Sigmoid colon (tissue), 6 donors: ENCODE measurements at regions not wholly inside any gene's neighbourhood (a gene's known extent, or its start where the extent isn't known, plus 50 kb on each side); places are given as distances from the start of the nearest gene placed in this dataset.
"Not testable (repeated sequence)": the region's sequence is repeated elsewhere in the genome, so short reads cannot be mapped to it uniquely, and the experiment has no call there.

Experiments used
- DNase-seq: peaks from one replicate; pipeline ENCODE4 v3.0.0-alpha.2; 2019
- H3K27ac ChIP-seq, 4 donors: fragments of 200-600 bp; sonication (generic); one replicate each; pipeline ENCODE4 v1.5.1; 2016 to 2019; ENCODE audit warnings: mild to moderate bottlenecking in 1 of 4
- H3K27me3 ChIP-seq, 3 donors: fragments of 200-600 bp; sonication (generic); one replicate each; pipeline ENCODE4 v1.5.1; 2019; ENCODE audit warnings: mild to moderate bottlenecking in 1 of 3
- H3K36me3 ChIP-seq, 4 donors: fragments of 200-600 bp; sonication (generic); one replicate each; pipeline ENCODE4 v1.5.1; 2016 to 2019
- H3K4me1 ChIP-seq, 4 donors: fragments of 200-600 bp; sonication (generic); one replicate each; pipeline ENCODE4 v1.5.1; 2017 to 2019
- H3K4me3 ChIP-seq, 4 donors: fragments of 200-600 bp; sonication (generic); one replicate each; pipeline ENCODE4 v1.5.1; 2017 to 2019; ENCODE audit warnings: mild to moderate bottlenecking in 2 of 4, moderate library complexity in 1 of 4
- H3K9me3 ChIP-seq, 4 donors: fragments of 200-600 bp in 3 of 4; sonication (generic) in 3 of 4; one replicate each; pipeline versions ENCODE4 v1.5.1 to v1.6.1; 2013 to 2019
- EP300 ChIP-seq, 4 donors: sonication (generic); formaldehyde crosslinking; IDR thresholded peaks; one replicate each; pipeline ENCODE4 v1.6.1; 2017; ENCODE audit warnings: antibody characterized with exemption in 4 of 4
- POLR2A ChIP-seq, 2 donors: fragments of 450-650 bp; IDR thresholded peaks; one replicate each; pipeline ENCODE4 v1.6.1; 2016; ENCODE audit warnings: antibody characterized with exemption in 2 of 2, mild to moderate bottlenecking in 2 of 2, moderate library complexity in 2 of 2
- POLR2AphosphoS5 ChIP-seq, 4 donors: sonication (generic); formaldehyde crosslinking; IDR thresholded peaks; one replicate each; pipeline ENCODE4 v1.6.1; 2017; ENCODE audit warnings: antibody characterized with exemption in 4 of 4
- WGBS, 2 donors: extraction: QIAGEN DNeasy Blood & Tissue Kit; methylation state at CpG; one replicate each; pipeline ENCODE4 v1.1.7; 2013; 5-methylcytosine and 5-hydroxymethylcytosine counted together
- intact Hi-C: fragments of 100-400 bp; cut with DNase I; formaldehyde crosslinking; loops from one replicate; pipeline ENCODE4 v1.15.1; 2023
- TF ChIP-seq, protein P1 (sequence below), 4 experiments: fragments of 450-650 bp in 3 of 4; fragments of 200-600 bp in 1 of 4; IDR thresholded peaks; one replicate each; pipeline ENCODE4 v1.5.1; 2016 to 2019; ENCODE audit warnings: antibody characterized with exemption in 4 of 4, mild to moderate bottlenecking in 3 of 4, moderate library complexity in 2 of 4
- donor health status: healthy with polysubstance abuse.
- donor health status: healthy.

- Histone ChIP-seq H3K4me1 (no peaks in the 10 kb centered on the region), H3K9me3 (no peaks in the 10 kb centered on the region), H3K27ac (no peak overlapping the region), H3K36me3 (no peaks in the 10 kb centered on the region), H3K27me3 (no peaks in the 10 kb centered on the region), H3K4me3 (no peak overlapping the region)
- intact Hi-C loops: no loop called here
- TF ChIP-seq POLR2AphosphoS5 (IDR thresholded peaks at IDR 0.05): no peak
- 67 to 89% methylated on average over 2 of the region's 2 CpGs for WGBS, 2 donors
- DNase-seq: no peak
Observed at GRCh38 chr7:86049910-86050309, 593.8 kb upstream of the GRM3 start.

DNA sequence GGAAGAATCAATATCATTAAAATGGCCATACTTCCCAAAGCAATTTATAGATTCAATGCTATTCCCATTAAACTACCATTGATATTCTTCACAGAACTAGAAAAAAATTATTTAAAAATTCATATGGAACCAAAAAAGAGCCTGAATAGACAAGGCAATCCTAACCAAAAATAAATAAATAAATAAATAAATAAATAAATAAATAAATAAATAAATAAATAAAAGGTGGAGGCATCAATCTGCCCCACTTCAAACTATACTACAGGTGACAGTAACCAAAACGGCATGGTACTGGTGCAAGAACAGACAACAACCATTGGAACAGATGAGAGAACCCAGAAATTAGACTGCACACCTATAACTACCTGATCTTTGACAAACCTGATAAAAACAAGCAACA is 598.5 kb upstream of the GRM3 start:
- H3K36me3 ChIP-seq, H3K4me1 ChIP-seq, H3K4me3 ChIP-seq, H3K27ac ChIP-seq, H3K27me3 ChIP-seq, H3K9me3 ChIP-seq, intact Hi-C loops, DNase-seq: not testable (repeated sequence)
- WGBS, 2 donors: 95 to 96% methylated on average over 1 of the region's 1 CpG

GRCh38 chr7:86025807-86026206 is 617.9 kb upstream of the GRM3 start:
- Histone ChIP-seq H3K4me1 (no peaks in the 10 kb centered on the region), H3K4me3 (no peak overlapping the region), H3K27ac (no peak overlapping the region), H3K27me3 (no peaks in the 10 kb centered on the region), H3K36me3 (no peaks in the 10 kb centered on the region), H3K9me3 (no peaks in the 10 kb centered on the region)
- intact Hi-C loops: no loop called here
- no peak for DNase-seq
- TF ChIP-seq EP300 (IDR thresholded peaks at IDR 0.05) (no peak), POLR2AphosphoS5 (IDR thresholded peaks at IDR 0.05) (no peak), POLR2A (IDR thresholded peaks at IDR 0.05) (no peak)
- TF ChIP-seq, protein P1, sequence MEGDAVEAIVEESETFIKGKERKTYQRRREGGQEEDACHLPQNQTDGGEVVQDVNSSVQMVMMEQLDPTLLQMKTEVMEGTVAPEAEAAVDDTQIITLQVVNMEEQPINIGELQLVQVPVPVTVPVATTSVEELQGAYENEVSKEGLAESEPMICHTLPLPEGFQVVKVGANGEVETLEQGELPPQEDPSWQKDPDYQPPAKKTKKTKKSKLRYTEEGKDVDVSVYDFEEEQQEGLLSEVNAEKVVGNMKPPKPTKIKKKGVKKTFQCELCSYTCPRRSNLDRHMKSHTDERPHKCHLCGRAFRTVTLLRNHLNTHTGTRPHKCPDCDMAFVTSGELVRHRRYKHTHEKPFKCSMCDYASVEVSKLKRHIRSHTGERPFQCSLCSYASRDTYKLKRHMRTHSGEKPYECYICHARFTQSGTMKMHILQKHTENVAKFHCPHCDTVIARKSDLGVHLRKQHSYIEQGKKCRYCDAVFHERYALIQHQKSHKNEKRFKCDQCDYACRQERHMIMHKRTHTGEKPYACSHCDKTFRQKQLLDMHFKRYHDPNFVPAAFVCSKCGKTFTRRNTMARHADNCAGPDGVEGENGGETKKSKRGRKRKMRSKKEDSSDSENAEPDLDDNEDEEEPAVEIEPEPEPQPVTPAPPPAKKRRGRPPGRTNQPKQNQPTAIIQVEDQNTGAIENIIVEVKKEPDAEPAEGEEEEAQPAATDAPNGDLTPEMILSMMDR (IDR thresholded peaks at IDR 0.05): no peak

GRCh38 chr7:86013662-86014061 is 630.0 kb upstream of the GRM3 start:
- H3K4me1 ChIP-seq: no peaks in the 10 kb centered on the region
- no peaks in the 10 kb centered on the region for H3K36me3 ChIP-seq
- no peak overlapping the region for H3K4me3 ChIP-seq
- DNase-seq: no peak
- no peaks in the 10 kb centered on the region for H3K9me3 ChIP-seq
- no peaks in the 10 kb centered on the region for H3K27me3 ChIP-seq
- intact Hi-C loops: no loop called here
- no peak overlapping the region for H3K27ac ChIP-seq
- no peak for TF ChIP-seq POLR2A (IDR thresholded peaks at IDR 0.05)
- TF ChIP-seq POLR2AphosphoS5 (IDR thresholded peaks at IDR 0.05): no peak
- TF ChIP-seq, protein P1 (IDR thresholded peaks at IDR 0.05): no peak
- TF ChIP-seq EP300 (IDR thresholded peaks at IDR 0.05): no peak

- TF ChIP-seq EP300 (IDR thresholded peaks at IDR 0.05): no peak
- no peak for TF ChIP-seq POLR2A (IDR thresholded peaks at IDR 0.05)
- no peak for TF ChIP-seq POLR2AphosphoS5 (IDR thresholded peaks at IDR 0.05)
- TF ChIP-seq, protein P1 (IDR thresholded peaks at IDR 0.05): no peak
- Histone ChIP-seq H3K27ac (no peak overlapping the region), H3K27me3 (no peaks in the 10 kb centered on the region), H3K36me3 (no peaks in the 10 kb centered on the region), H3K4me3 (no peak overlapping the region), H3K4me1 (no peaks in the 10 kb centered on the region), H3K9me3 (no peaks in the 10 kb centered on the region)
- DNase-seq: no peak
- intact Hi-C loops: no loop called here
Observed at GRCh38 chr7:86012971-86013370, 630.7 kb upstream of the GRM3 start.

DNA sequence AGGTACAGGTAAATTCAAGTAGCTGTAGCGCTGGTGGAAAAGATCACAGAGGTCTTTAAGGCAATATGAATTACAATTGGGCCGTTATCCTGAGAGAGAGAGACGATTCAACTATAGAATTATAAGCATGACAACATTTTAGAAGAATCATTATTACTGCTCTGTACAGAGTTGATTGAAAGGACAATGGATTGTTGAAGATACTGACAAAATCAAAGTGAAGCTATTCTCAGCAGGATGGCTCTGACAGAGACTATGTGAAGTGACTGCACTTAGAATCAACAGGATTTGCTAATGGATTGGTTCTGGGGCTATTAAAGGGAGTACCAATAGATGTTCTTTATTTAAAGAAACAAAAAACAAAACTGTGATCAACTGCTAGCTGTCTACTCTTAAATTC is 634.8 kb upstream of the GRM3 start:
- intact Hi-C loops: no loop called here
- Histone ChIP-seq H3K4me1 (no peaks in the 10 kb centered on the region), H3K9me3 (peaks cover 0 to 2% (median 0%) of the 10 kb centered on the region in 4 donors), H3K27me3 (no peaks in the 10 kb centered on the region), H3K4me3 (no peak overlapping the region), H3K36me3 (no peaks in the 10 kb centered on the region), H3K27ac (no peak overlapping the region)
- DNase-seq: no peak
- TF ChIP-seq, protein P1 (IDR thresholded peaks at IDR 0.05): no peak
- TF ChIP-seq EP300 (IDR thresholded peaks at IDR 0.05) (no peak), POLR2AphosphoS5 (IDR thresholded peaks at IDR 0.05) (no peak), POLR2A (IDR thresholded peaks at IDR 0.05) (no peak)
- 70 to 73% methylated on average over 3 of the region's 3 CpGs for WGBS, 2 donors
